ENCODE measurements at regions not wholly inside any gene's neighbourhood (a gene's known extent, or its start where the extent isn't known, plus 50 kb on each side); places are given as distances from the start of the nearest gene placed in this dataset.

GRCh38 chr3:30198162-30198561 is 408.2 kb upstream of the TGFBR2 start:
- Histone ChIP-seq H3K9me3 (no peaks in the 10 kb centered on the region), H3K36me3 (no peaks in the 10 kb centered on the region), H3K27me3 (no peaks in the 10 kb centered on the region), H3K27ac (no peak overlapping the region), H3K4me1 (no peaks in the 10 kb centered on the region), H3K4me3 (replicated peaks in 1 of 3) (no peak overlapping the region)
- intact Hi-C loops (cut with DNase I): loop anchor here (10.0 kb wide), 1 partner anchor 163 kb away; no protein-coding TSS in a partner anchor
- no peak for TF ChIP-seq CTCF (IDR thresholded peaks at IDR 0.05)
- TF ChIP-seq POLR2A (IDR thresholded peaks at IDR 0.05): no peak
- no peak for DNase-seq

GRCh38 chr3:30199096-30199759 is 407.2 kb upstream of the TGFBR2 start:
- intact Hi-C loops (cut with DNase I): loop anchor here (10.0 kb wide), 1 partner anchor 164 kb away; no protein-coding TSS in a partner anchor
- 40% methylated on average over 6 of the region's 6 CpGs for WGBS, 2 donors
- TF ChIP-seq POLR2A (IDR thresholded peaks at IDR 0.05) (no peak), CTCF (IDR thresholded peaks at IDR 0.05) (peak; percentile 73 to 88 (median 82))

GRCh38 chr3:30199855-30200254 is 406.5 kb upstream of the TGFBR2 start:
- Histone ChIP-seq H3K4me1 (no peaks in the 10 kb centered on the region), H3K27ac (peak overlapping the region in 1 of 3 donors; percentile 11), H3K27me3 (no peaks in the 10 kb centered on the region), H3K36me3 (no peaks in the 10 kb centered on the region), H3K9me3 (no peaks in the 10 kb centered on the region), H3K4me3 (replicated peaks in 1 of 3) (no peak overlapping the region)
- 74 to 78% methylated on average over 3 of the region's 3 CpGs for WGBS, 2 donors
- no peak for TF ChIP-seq CTCF (IDR thresholded peaks at IDR 0.05)
- no peak for TF ChIP-seq POLR2A (IDR thresholded peaks at IDR 0.05)
- intact Hi-C loops (cut with DNase I): loop anchor here (10.0 kb wide), 2 partner anchors 85 to 165 kb away; no protein-coding TSS in a partner anchor
- no peak for DNase-seq

More at GRCh38 chr3:30199096-30199759, 407.2 kb upstream of the TGFBR2 start:
- Histone ChIP-seq H3K36me3 (no peaks in the 10 kb centered on the region), H3K4me3 (replicated peaks in 1 of 3) (no peak overlapping the region), H3K4me1 (no peaks in the 10 kb centered on the region), H3K27me3 (no peaks in the 10 kb centered on the region), H3K9me3 (no peaks in the 10 kb centered on the region), H3K27ac (no peak overlapping the region)
- peak; percentile 60 to 75 for DNase-seq

- H3K36me3 ChIP-seq: no peaks in the 10 kb centered on the region
Measured at GRCh38 chr3:30201715-30202114, 404.7 kb upstream of the TGFBR2 start.

More at GRCh38 chr3:30201715-30202114, 404.7 kb upstream of the TGFBR2 start:
- no peak overlapping the region for H3K27ac ChIP-seq
- no peaks in the 10 kb centered on the region for H3K9me3 ChIP-seq
- intact Hi-C loops (cut with DNase I): loop anchor here (10.0 kb wide), 1 partner anchor 87 kb away; no protein-coding TSS in a partner anchor
- no peak overlapping the region for H3K4me3 ChIP-seq (replicated peaks in 1 of 3)
- DNase-seq: no peak
- TF ChIP-seq CTCF (IDR thresholded peaks at IDR 0.05) (no peak), POLR2A (IDR thresholded peaks at IDR 0.05) (no peak)
- H3K27me3 ChIP-seq: no peaks in the 10 kb centered on the region
- no peaks in the 10 kb centered on the region for H3K4me1 ChIP-seq
